Spinal cord (tissue), 9 donors: ENCODE measurements at regions not wholly inside any gene's neighbourhood (a gene's known extent, or its start where the extent isn't known, plus 50 kb on each side); places are given as distances from the start of the nearest gene placed in this dataset.

ENCODE experiments used
- DNase-seq, 6 donors: peaks; one replicate each; pipeline versions ENCODE4 v3.0.0 to v3.0.0-alpha.2; 2013 to 2015; ENCODE audit warnings: low spot score in 6 of 6, low read depth in 4 of 6
- H3K27ac ChIP-seq: one replicate; pipeline ENCODE4 v1.5.1; 2013; ENCODE audit warnings: low read depth, low read length, control low read depth
- H3K27me3 ChIP-seq: one replicate; pipeline ENCODE4 v1.6.1; 2013; ENCODE audit warnings: low read length; ENCODE audit not compliant: control insufficient read depth, insufficient read depth
- H3K36me3 ChIP-seq: one replicate; pipeline ENCODE4 v1.6.1; 2013; ENCODE audit warnings: low read length; ENCODE audit not compliant: control insufficient read depth, insufficient read depth
- H3K4me1 ChIP-seq: one replicate; pipeline ENCODE4 v1.6.1; 2013; ENCODE audit warnings: low read length; ENCODE audit not compliant: control insufficient read depth, insufficient read depth
- H3K4me3 ChIP-seq: one replicate; pipeline ENCODE4 v1.5.1; 2013; ENCODE audit warnings: low read depth, low read length, control low read depth
- H3K9me3 ChIP-seq: one replicate; pipeline ENCODE4 v1.6.1; 2013; ENCODE audit warnings: low read length; ENCODE audit not compliant: control insufficient read depth, insufficient read depth
- WGBS: methylation state at CpG from one replicate; pipeline ENCODE4 v1.1.5; 2013; ENCODE audit warnings: missing lambda C conversion rate; ENCODE audit not compliant: insufficient coverage; 5-methylcytosine and 5-hydroxymethylcytosine counted together
- donor health status: healthy.

DNA sequence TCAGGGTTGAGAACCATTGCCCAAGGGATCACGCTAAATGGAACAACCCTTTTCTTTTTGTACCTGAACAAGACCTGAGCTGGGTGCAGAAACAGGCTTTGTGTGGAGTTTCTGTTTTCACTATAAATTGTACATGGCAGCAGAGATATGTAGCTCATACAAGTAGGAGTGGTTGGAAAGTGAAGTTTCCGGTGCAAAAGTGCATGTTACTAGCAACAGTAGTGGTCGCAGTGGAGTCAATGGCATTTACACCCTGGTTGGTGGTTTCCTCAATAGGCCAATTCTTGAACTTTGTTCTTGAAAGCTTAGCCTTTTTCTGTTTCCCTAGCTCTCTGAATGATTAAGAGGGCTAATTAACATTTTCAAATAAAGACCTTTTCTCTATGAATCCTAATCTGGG, 170.7 kb downstream of the NEBL start:
- H3K27ac ChIP-seq: no peak overlapping the region
- DNase-seq: no peak
- H3K4me3 ChIP-seq: no peak overlapping the region
- no peaks in the 10 kb centered on the region for H3K36me3 ChIP-seq
- H3K4me1 ChIP-seq: no peaks in the 10 kb centered on the region
- no peaks in the 10 kb centered on the region for H3K27me3 ChIP-seq
- H3K9me3 ChIP-seq: peaks cover 2% of the 10 kb centered on the region
- 83% methylated on average over 3 of the region's 3 CpGs for WGBS

DNA sequence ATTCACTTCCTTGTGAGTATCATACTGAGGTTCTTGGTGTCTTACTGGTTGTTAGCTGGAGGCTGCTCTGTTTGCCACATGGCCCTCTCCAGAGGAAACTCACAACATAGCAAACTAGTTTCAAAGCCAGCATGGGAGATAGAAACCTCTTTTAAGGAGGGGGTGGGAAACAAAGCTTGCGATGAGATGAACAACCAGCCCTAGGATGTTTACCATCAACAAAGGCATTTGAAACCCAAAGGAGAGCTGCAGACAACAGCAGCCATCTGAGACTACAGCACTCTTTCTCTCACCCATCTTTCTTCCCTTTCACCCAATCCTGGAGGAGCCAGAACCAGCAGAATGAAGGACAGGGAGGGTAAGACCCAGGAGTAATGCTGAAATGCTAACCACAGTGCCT, 182.1 kb downstream of the NEBL start:
- Histone ChIP-seq H3K9me3 (no peaks in the 10 kb centered on the region), H3K27me3 (no peaks in the 10 kb centered on the region), H3K4me1 (no peaks in the 10 kb centered on the region), H3K4me3 (no peak overlapping the region), H3K36me3 (no peaks in the 10 kb centered on the region), H3K27ac (no peak overlapping the region)
- no peak for DNase-seq
- no CpG with 5 or more reads among the region's 1 CpG for WGBS

- H3K9me3 ChIP-seq: no peaks in the 10 kb centered on the region
- no CpG with 5 or more reads among the region's 1 CpG for WGBS
- H3K27ac ChIP-seq: no peak overlapping the region
- H3K4me3 ChIP-seq: no peak overlapping the region
- no peaks in the 10 kb centered on the region for H3K27me3 ChIP-seq
- no peaks in the 10 kb centered on the region for H3K36me3 ChIP-seq
- no peaks in the 10 kb centered on the region for H3K4me1 ChIP-seq
- no peak for DNase-seq
Observed at GRCh38 chr10:20714518-20714917, 182.6 kb downstream of the NEBL start.

GRCh38 chr10:20713420-20713819, 183.7 kb downstream of the NEBL start:
- Histone ChIP-seq H3K27ac (no peak overlapping the region), H3K36me3 (no peaks in the 10 kb centered on the region), H3K27me3 (no peaks in the 10 kb centered on the region), H3K4me1 (no peaks in the 10 kb centered on the region), H3K4me3 (no peak overlapping the region), H3K9me3 (no peaks in the 10 kb centered on the region)
- DNase-seq: no peak
- WGBS: 91% methylated on average over 1 of the region's 1 CpG

- no peaks in the 10 kb centered on the region for H3K4me1 ChIP-seq
- no peaks in the 10 kb centered on the region for H3K9me3 ChIP-seq
- H3K4me3 ChIP-seq: no peak overlapping the region
- H3K36me3 ChIP-seq: no peaks in the 10 kb centered on the region
- no peaks in the 10 kb centered on the region for H3K27me3 ChIP-seq
- WGBS: no CpG with 5 or more reads among the region's 1 CpG
- H3K27ac ChIP-seq: no peak overlapping the region
- no peak for DNase-seq
Observed at GRCh38 chr10:20712774-20713173, 184.3 kb downstream of the NEBL start.

- Histone ChIP-seq H3K27ac (no peak overlapping the region), H3K27me3 (no peaks in the 10 kb centered on the region), H3K36me3 (no peaks in the 10 kb centered on the region), H3K9me3 (no peaks in the 10 kb centered on the region), H3K4me1 (no peaks in the 10 kb centered on the region), H3K4me3 (no peak overlapping the region)
- 100% methylated on average over 1 of the region's 2 CpGs for WGBS
- no peak for DNase-seq
Observed at GRCh38 chr10:20709708-20710107, 187.4 kb downstream of the NEBL start.

- Histone ChIP-seq H3K4me1 (no peaks in the 10 kb centered on the region), H3K27me3 (no peaks in the 10 kb centered on the region), H3K36me3 (no peaks in the 10 kb centered on the region), H3K4me3 (no peak overlapping the region), H3K9me3 (no peaks in the 10 kb centered on the region), H3K27ac (no peak overlapping the region)
- 100% methylated on average over 2 of the region's 4 CpGs for WGBS
- no peak for DNase-seq
Observed at GRCh38 chr10:20708305-20708704, 188.8 kb downstream of the NEBL start.

GRCh38 chr10:20707251-20707650, 189.9 kb downstream of the NEBL start:
- Histone ChIP-seq H3K4me3 (no peak overlapping the region), H3K27me3 (no peaks in the 10 kb centered on the region), H3K36me3 (no peaks in the 10 kb centered on the region), H3K4me1 (no peaks in the 10 kb centered on the region), H3K9me3 (no peaks in the 10 kb centered on the region), H3K27ac (no peak overlapping the region)
- WGBS: 83% methylated on average over 2 of the region's 3 CpGs
- no peak for DNase-seq

GRCh38 chr10:20698837-20699236, 198.3 kb downstream of the NEBL start:
- DNase-seq: no peak
- Histone ChIP-seq H3K4me1 (no peaks in the 10 kb centered on the region), H3K27ac (no peak overlapping the region), H3K36me3 (no peaks in the 10 kb centered on the region), H3K9me3 (peaks cover 1% of the 10 kb centered on the region), H3K4me3 (no peak overlapping the region), H3K27me3 (no peaks in the 10 kb centered on the region)

DNA sequence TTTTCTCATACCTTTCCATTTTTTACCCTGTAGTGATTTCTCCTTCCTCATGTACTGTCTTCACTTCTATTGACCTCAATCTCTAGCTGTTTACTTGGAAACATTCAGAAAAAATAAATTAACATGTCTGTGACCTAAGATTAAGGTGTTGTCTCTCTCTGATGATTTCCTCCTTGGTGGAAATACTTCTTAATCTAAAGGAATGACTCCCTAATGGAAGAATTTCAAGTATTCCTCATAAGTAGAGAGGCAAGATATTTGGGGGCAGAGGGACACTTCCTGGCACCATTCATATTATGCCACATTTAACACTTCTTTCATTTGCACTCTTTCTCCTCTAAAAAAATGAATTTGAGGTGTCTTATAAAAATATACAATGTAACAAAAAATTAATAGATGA, 202.8 kb downstream of the NEBL start:
- H3K36me3 ChIP-seq: no peaks in the 10 kb centered on the region
- H3K9me3 ChIP-seq: no peaks in the 10 kb centered on the region
- no peak overlapping the region for H3K27ac ChIP-seq
- no peaks in the 10 kb centered on the region for H3K4me1 ChIP-seq
- H3K4me3 ChIP-seq: no peak overlapping the region
- DNase-seq: no peak
- no peaks in the 10 kb centered on the region for H3K27me3 ChIP-seq
